Eye (tissue), 1 donor: ENCODE measurements at regions not wholly inside any gene's neighbourhood (a gene's known extent, or its start where the extent isn't known, plus 50 kb on each side); places are given as distances from the start of the nearest gene placed in this dataset.
"Not testable (repeated sequence)": the region's sequence is repeated elsewhere in the genome, so short reads cannot be mapped to it uniquely, and the experiment has no call there.

ENCODE experiments used
- DNase-seq: peaks from one replicate; pipeline ENCODE4 v3.0.0-alpha.2; 2015

GRCh38 chr7:16265863-16266458 is 155.4 kb downstream of the CRPPA start:
- no peak for DNase-seq

- DNase-seq, result no peak
Measured at GRCh38 chr7:16264823-16265804, 156.2 kb downstream of the CRPPA start.

GRCh38 chr7:16264036-16264819 is 157.1 kb downstream of the CRPPA start:
- no peak for DNase-seq

- DNase-seq, result not testable (repeated sequence)
Measured at GRCh38 chr7:16263377-16263776, 158.0 kb downstream of the CRPPA start.

GRCh38 chr7:16261654-16262053 is 159.7 kb downstream of the CRPPA start:
- no peak for DNase-seq

- DNase-seq, result no peak
Measured at GRCh38 chr7:16261100-16261499, 160.2 kb downstream of the CRPPA start.

- DNase-seq, result no peak
Measured at GRCh38 chr7:16260236-16260728, 161.1 kb downstream of the CRPPA start.

GRCh38 chr7:16256419-16256818 is 164.9 kb downstream of the CRPPA start:
- not testable (repeated sequence) for DNase-seq

- DNase-seq, result not testable (repeated sequence)
Measured at GRCh38 chr7:16255952-16256351, 165.4 kb downstream of the CRPPA start.

GRCh38 chr7:16250655-16251054 is 170.7 kb downstream of the CRPPA start:
- not testable (repeated sequence) for DNase-seq

GRCh38 chr7:16249204-16249603 is 172.1 kb downstream of the CRPPA start:
- DNase-seq, result not testable (repeated sequence)

GRCh38 chr7:16248556-16248955 is 172.8 kb downstream of the CRPPA start:
- not testable (repeated sequence) for DNase-seq

- DNase-seq, result no peak
Measured at GRCh38 chr7:16244469-16244868, 176.9 kb downstream of the CRPPA start.

- no peak for DNase-seq
Measured at GRCh38 chr7:16242920-16243319, 178.4 kb downstream of the CRPPA start.

- DNase-seq, result no peak
Measured at GRCh38 chr7:16241017-16241416, 180.3 kb downstream of the CRPPA start.

- no peak for DNase-seq
Measured at GRCh38 chr7:16236381-16236780, 185.0 kb downstream of the CRPPA start.

- no peak for DNase-seq
Measured at GRCh38 chr7:16235147-16236114, 185.9 kb downstream of the CRPPA start.

- DNase-seq, result no peak
Measured at GRCh38 chr7:16234493-16235146, 186.7 kb downstream of the CRPPA start.

- DNase-seq, result no peak
Measured at GRCh38 chr7:16233517-16233916, 187.8 kb downstream of the CRPPA start.

- no peak for DNase-seq
Measured at GRCh38 chr7:16232273-16232672, 189.1 kb downstream of the CRPPA start.
